Keratinocyte (primary cell): ENCODE measurements at regions not wholly inside any gene's neighbourhood (a gene's known extent, or its start where the extent isn't known, plus 50 kb on each side); places are given as distances from the start of the nearest gene placed in this dataset.

Experiments
- DNase-seq: peaks from one replicate; pipeline ENCODE4 v3.0.0-alpha.2; 2011; ENCODE audit warnings: low read depth, missing footprints, low spot score
- FAIRE-seq: peaks from 2 replicates; lab custom pipeline; 2011; peaks lifted over from hg19 to GRCh38; lab: Jason Lieb, UNC
- H2AFZ ChIP-seq: 2 replicates; pipeline ENCODE4 v1.6.0; 2012; ENCODE audit warnings: low read length, control low read depth, inconsistent platforms; ENCODE audit not compliant: control insufficient read depth
- H3K27ac ChIP-seq: 2 replicates; pipeline ENCODE4 v1.5.1; 2011; ENCODE audit warnings: low read length; ENCODE audit not compliant: control insufficient read depth, insufficient read depth
- H3K27me3 ChIP-seq: 3 replicates; pipeline ENCODE4 v1.6.0; 2011; ENCODE audit warnings: low read length; ENCODE audit not compliant: control insufficient read depth, insufficient read depth; ENCODE audit errors: extremely low read depth
- H3K36me3 ChIP-seq, 2 experiments: 2 replicates in 1 of 2; 3 replicates in 1 of 2; pipeline ENCODE4 v1.5.1; 2011; ENCODE audit warnings: low read length in 2 of 2, mild to moderate bottlenecking in 1 of 2; ENCODE audit not compliant: control insufficient read depth in 2 of 2, insufficient read depth in 2 of 2; ENCODE audit errors: extremely low read depth in 1 of 2
- H3K4me1 ChIP-seq: 3 replicates; pipeline ENCODE4 v1.5.1; 2011; ENCODE audit warnings: low read length; ENCODE audit not compliant: control insufficient read depth, insufficient read depth; ENCODE audit errors: extremely low read depth
- H3K4me2 ChIP-seq: 3 replicates; pipeline ENCODE4 v1.6.0; 2011; ENCODE audit warnings: low read depth, low read length; ENCODE audit not compliant: control insufficient read depth, insufficient read depth; ENCODE audit errors: extremely low read depth
- H3K4me3 ChIP-seq, 3 experiments: fragments of 200-600 bp in 1 of 3; sonication (generic) in 1 of 3; 2 replicates in 2 of 3; 3 replicates in 1 of 3; pipeline ENCODE4 v1.5.1; 2011 to 2016; ENCODE audit warnings: low read length in 3 of 3, mild to moderate bottlenecking in 3 of 3, control low read depth in 2 of 3, inconsistent platforms in 1 of 3, low read depth in 1 of 3, mixed read lengths in 1 of 3, mixed run types in 1 of 3, moderate library complexity in 1 of 3; ENCODE audit not compliant: control insufficient read depth in 2 of 3, insufficient read depth in 2 of 3; ENCODE audit errors: extremely low read depth in 1 of 3
- H3K79me2 ChIP-seq: 2 replicates; pipeline ENCODE4 v1.6.0; 2012; ENCODE audit warnings: low read length; ENCODE audit not compliant: control insufficient read depth, insufficient read depth
- H3K9ac ChIP-seq: 3 replicates; pipeline ENCODE4 v1.6.0; 2011; ENCODE audit warnings: low read length; ENCODE audit not compliant: control insufficient read depth, insufficient read depth; ENCODE audit errors: extremely low read depth
- H3K9me1 ChIP-seq: 3 replicates; pipeline ENCODE4 v1.6.0; 2011; ENCODE audit warnings: low read length; ENCODE audit not compliant: control insufficient read depth, insufficient read depth; ENCODE audit errors: extremely low read depth
- H3K9me3 ChIP-seq: 2 replicates; pipeline ENCODE4 v1.5.1; 2012; ENCODE audit warnings: low read depth, low read length; ENCODE audit not compliant: control insufficient read depth
- H4K20me1 ChIP-seq: 3 replicates; pipeline ENCODE4 v1.6.0; 2011; ENCODE audit warnings: low read length; ENCODE audit not compliant: control insufficient read depth, insufficient read depth; ENCODE audit errors: extremely low read depth
- EZH2 ChIP-seq: IDR thresholded peaks from one replicate; pipeline ENCODE4 v1.6.1; 2012; ENCODE audit warnings: inconsistent platforms, mild to moderate bottlenecking, low read length, moderate library complexity
- dilution Hi-C: fragments of 300-500 bp; cut with MboI; formaldehyde crosslinking; loops from one replicate; pipeline ENCODE4 v1.7.0; 2020; ENCODE audit warnings: low sequenced_read_pairs; ENCODE audit not compliant: extremely low pct_ligation_motif_present
- TF ChIP-seq, protein P1 (sequence below), 3 experiments: IDR thresholded peaks in 1 of 3; conservative IDR thresholded peaks in 1 of 3; optimal IDR thresholded peaks in 1 of 3; 2 replicates in 2 of 3; 3 replicates in 1 of 3; pipeline versions ENCODE3 to v1.5.1; 2011; ENCODE audit warnings: low read length in 3 of 3, mild to moderate bottlenecking in 3 of 3, moderate library complexity in 2 of 3, control low read depth in 1 of 3, inconsistent platforms in 1 of 3; ENCODE audit not compliant: insufficient read depth in 2 of 3; ENCODE audit errors: extremely low read depth in 1 of 3

DNA sequence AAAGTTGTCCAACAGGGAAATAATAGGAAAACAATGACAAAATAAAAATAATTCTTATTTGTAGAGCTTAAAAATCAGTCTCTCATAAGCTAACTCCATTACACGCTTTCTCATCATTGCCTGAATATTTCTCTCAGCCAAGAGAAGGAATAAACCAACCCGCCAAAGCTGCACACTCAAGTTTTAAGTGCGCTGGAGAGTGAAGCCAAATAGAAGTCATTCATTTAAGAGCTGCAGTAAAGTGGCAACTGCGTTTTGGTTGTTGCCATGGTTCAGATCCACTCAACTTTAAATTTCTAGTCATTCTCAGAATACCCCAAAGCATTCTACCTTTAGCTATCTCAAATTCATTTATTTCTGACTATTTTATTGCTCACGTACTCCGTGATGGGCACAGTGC is 230.7 kb downstream of the CBLN4 start:
- Histone ChIP-seq H3K27me3 (no peaks in the 10 kb centered on the region), H3K4me3 (no peak overlapping the region), H3K9ac (no peak overlapping the region), H3K9me1 (no peaks in the 10 kb centered on the region), H2AFZ (no peak overlapping the region), H4K20me1 (no peaks in the 10 kb centered on the region), H3K4me2 (no peak overlapping the region), H3K27ac (no peak overlapping the region), H3K4me1 (no peaks in the 10 kb centered on the region), H3K9me3 (no peaks in the 10 kb centered on the region), H3K79me2 (no peaks in the 10 kb centered on the region), H3K36me3 (no peaks in the 10 kb centered on the region)
- DNase-seq, result no peak
- TF ChIP-seq, protein P1, sequence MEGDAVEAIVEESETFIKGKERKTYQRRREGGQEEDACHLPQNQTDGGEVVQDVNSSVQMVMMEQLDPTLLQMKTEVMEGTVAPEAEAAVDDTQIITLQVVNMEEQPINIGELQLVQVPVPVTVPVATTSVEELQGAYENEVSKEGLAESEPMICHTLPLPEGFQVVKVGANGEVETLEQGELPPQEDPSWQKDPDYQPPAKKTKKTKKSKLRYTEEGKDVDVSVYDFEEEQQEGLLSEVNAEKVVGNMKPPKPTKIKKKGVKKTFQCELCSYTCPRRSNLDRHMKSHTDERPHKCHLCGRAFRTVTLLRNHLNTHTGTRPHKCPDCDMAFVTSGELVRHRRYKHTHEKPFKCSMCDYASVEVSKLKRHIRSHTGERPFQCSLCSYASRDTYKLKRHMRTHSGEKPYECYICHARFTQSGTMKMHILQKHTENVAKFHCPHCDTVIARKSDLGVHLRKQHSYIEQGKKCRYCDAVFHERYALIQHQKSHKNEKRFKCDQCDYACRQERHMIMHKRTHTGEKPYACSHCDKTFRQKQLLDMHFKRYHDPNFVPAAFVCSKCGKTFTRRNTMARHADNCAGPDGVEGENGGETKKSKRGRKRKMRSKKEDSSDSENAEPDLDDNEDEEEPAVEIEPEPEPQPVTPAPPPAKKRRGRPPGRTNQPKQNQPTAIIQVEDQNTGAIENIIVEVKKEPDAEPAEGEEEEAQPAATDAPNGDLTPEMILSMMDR (optimal IDR thresholded peaks at IDR 0.05 in 1 of 3, IDR thresholded peaks at IDR 0.05 in 1 of 3, conservative IDR thresholded peaks at IDR 0.05 in 1 of 3; ENCODE audit: extremely low read depth in 1 of 3, insufficient read depth in 2 of 3, low read length in 3 of 3), result no peak
- FAIRE-seq, result no peak
- dilution Hi-C loops, result no loop called here

DNA sequence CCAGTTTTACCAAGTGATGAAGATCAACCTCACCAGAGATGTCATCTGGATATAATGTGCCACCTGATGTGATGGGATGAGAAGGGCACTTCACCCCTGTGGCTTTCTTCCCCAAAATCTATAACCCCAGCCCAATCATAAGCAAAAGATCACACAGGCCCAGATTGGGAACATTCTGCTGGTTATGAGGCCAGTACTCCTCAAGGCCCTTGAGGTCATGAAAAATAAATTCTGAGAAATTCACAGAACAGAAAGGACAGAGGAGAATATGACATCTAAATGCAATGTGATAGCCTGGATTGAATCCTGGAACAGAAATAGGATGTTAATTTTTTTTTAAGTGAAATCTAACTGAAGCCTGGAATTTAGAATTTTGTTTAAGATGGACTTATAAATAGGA is 243.5 kb downstream of the CBLN4 start:
- Histone ChIP-seq H3K9me3 (peaks cover 3% of the 10 kb centered on the region), H3K79me2 (no peaks in the 10 kb centered on the region), H2AFZ (no peak overlapping the region), H4K20me1 (no peaks in the 10 kb centered on the region), H3K4me3 (no peak overlapping the region), H3K9me1 (no peaks in the 10 kb centered on the region), H3K27me3 (no peaks in the 10 kb centered on the region), H3K4me1 (no peaks in the 10 kb centered on the region), H3K4me2 (no peak overlapping the region), H3K36me3 (no peaks in the 10 kb centered on the region), H3K27ac (no peak overlapping the region), H3K9ac (no peak overlapping the region)
- TF ChIP-seq, protein P1 (optimal IDR thresholded peaks at IDR 0.05 in 1 of 3, IDR thresholded peaks at IDR 0.05 in 1 of 3, conservative IDR thresholded peaks at IDR 0.05 in 1 of 3; ENCODE audit: extremely low read depth in 1 of 3, insufficient read depth in 2 of 3, low read length in 3 of 3), result no peak
- no peak for TF ChIP-seq EZH2
- FAIRE-seq (no peak), DNase-seq (no peak)
- dilution Hi-C loops, result no loop called here
